Esophagus (tissue), 2 donors: ENCODE measurements at regions not wholly inside any gene's neighbourhood (a gene's known extent, or its start where the extent isn't known, plus 50 kb on each side); places are given as distances from the start of the nearest gene placed in this dataset.

Experiments used
- H3K27ac ChIP-seq, 2 donors: one replicate each; pipeline ENCODE4 v1.5.1; 2013; ENCODE audit warnings: low read depth in 2 of 2, mild to moderate bottlenecking in 2 of 2, inconsistent platforms in 1 of 2, low read length in 1 of 2, moderate library complexity in 1 of 2
- H3K27me3 ChIP-seq, 2 donors: one replicate each; pipeline ENCODE4 v1.6.1; 2013; ENCODE audit warnings: low read length in 2 of 2, control low read depth in 1 of 2, mild to moderate bottlenecking in 1 of 2; ENCODE audit not compliant: insufficient read depth in 2 of 2, control insufficient read depth in 1 of 2
- H3K36me3 ChIP-seq, 2 donors: one replicate each; pipeline ENCODE4 v1.6.1; 2013; ENCODE audit warnings: low read length in 1 of 2; ENCODE audit not compliant: control insufficient read depth in 2 of 2, insufficient read depth in 2 of 2
- H3K4me1 ChIP-seq, 2 donors: one replicate each; pipeline ENCODE4 v1.6.1; 2013; ENCODE audit warnings: low read length in 1 of 2; ENCODE audit not compliant: control insufficient read depth in 2 of 2, insufficient read depth in 2 of 2
- H3K4me3 ChIP-seq, 2 donors: one replicate each; pipeline ENCODE4 v1.5.1; 2013; ENCODE audit warnings: low read length in 2 of 2, mild to moderate bottlenecking in 2 of 2, low read depth in 1 of 2, moderate library complexity in 1 of 2
- H3K9me3 ChIP-seq, 2 donors: one replicate each; pipeline ENCODE4 v1.6.1; 2013; ENCODE audit warnings: mild to moderate bottlenecking in 2 of 2, low read depth in 1 of 2, low read length in 1 of 2, moderate library complexity in 1 of 2; ENCODE audit not compliant: control insufficient read depth in 2 of 2, insufficient read depth in 1 of 2
- WGBS, 2 donors: extraction: QIAGEN DNeasy Blood & Tissue Kit; methylation state at CpG; one replicate each; pipeline ENCODE4 v1.1.7; 2013; 5-methylcytosine and 5-hydroxymethylcytosine counted together
- donor health status: healthy with polysubstance abuse.
- donor health status: Bipolar disorder and iron deficiency.

DNA sequence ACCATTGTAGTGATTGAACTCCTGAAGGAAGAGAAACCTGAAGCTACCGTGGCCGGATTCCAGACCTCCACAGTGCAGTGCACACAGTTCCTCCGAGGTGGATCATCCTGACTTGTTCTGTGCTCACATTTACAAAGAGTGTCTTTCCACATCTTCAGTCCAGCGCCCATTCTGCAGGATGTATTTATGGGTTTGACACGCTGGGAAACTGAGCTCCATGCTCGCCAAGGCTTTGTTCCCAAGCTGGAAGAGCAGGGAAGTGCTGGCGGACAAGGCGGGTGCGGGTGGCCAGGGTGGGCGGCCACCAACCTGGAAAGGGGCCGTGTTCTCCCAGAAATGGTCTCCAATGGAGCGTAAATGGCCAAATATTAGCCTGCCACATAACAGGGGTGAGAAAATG lies 227.9 kb downstream of the IRF8 start:
- H3K27me3 ChIP-seq = no peaks in the 10 kb centered on the region
- H3K36me3 ChIP-seq = no peaks in the 10 kb centered on the region
- no peak overlapping the region for H3K27ac ChIP-seq
- H3K4me1 ChIP-seq = no peaks in the 10 kb centered on the region
- WGBS, 2 donors = 85 to 87% methylated on average over 12 of the region's 12 CpGs
- H3K4me3 ChIP-seq = no peak overlapping the region
- H3K9me3 ChIP-seq = no peaks in the 10 kb centered on the region

DNA sequence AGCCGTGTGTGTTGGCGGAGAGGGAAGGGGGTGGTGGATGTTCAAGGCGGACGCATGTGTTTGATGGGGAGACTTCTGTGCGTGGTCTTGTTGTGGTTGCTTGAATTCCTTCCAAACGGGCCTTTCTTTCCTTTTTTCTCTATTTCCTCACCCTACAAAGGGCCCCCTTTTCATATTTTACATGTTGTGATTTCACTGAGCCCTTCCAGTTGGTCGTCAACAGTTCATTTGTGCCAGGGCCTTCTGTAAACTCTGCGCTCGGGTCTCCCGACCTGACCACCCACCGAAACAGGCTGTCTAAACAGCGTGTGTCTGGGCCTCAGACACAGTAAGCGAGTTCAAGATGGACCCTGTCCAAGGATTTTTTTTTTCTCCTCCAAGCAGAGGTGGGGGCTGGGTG lies 228.4 kb downstream of the IRF8 start:
- 78 to 80% methylated on average over 11 to 13 of the region's 13 CpGs for WGBS, 2 donors
- H3K36me3 ChIP-seq = no peaks in the 10 kb centered on the region
- no peaks in the 10 kb centered on the region for H3K27me3 ChIP-seq
- no peak overlapping the region for H3K27ac ChIP-seq
- no peaks in the 10 kb centered on the region for H3K9me3 ChIP-seq
- H3K4me3 ChIP-seq = no peak overlapping the region
- no peaks in the 10 kb centered on the region for H3K4me1 ChIP-seq

DNA sequence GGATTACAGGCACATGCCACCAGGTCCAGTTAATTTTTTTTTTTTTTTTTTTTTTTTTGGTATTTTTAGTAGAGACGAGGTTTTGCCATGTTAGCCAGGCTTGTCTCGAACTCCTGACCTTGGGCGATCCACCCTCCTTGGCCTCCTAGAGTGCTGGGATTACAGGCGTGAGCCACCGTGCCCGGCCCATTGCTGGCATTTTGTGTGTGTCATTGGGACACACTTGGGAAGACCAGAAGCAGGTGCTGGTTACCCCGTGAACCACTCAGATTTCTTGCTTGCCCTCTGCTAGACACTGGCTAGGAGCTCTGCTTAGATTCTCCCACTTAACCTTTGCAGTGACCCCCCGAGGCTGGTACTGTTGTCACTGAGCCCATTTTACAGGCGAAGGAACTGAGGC lies 229.3 kb downstream of the IRF8 start:
- Histone ChIP-seq H3K4me3 (no peak overlapping the region), H3K27me3 (no peaks in the 10 kb centered on the region), H3K9me3 (no peaks in the 10 kb centered on the region), H3K4me1 (no peaks in the 10 kb centered on the region), H3K27ac (no peak overlapping the region), H3K36me3 (no peaks in the 10 kb centered on the region)
- whole genome bisulfite sequencing, 2 donors = 88 to 92% methylated on average over 9 of the region's 9 CpGs

DNA sequence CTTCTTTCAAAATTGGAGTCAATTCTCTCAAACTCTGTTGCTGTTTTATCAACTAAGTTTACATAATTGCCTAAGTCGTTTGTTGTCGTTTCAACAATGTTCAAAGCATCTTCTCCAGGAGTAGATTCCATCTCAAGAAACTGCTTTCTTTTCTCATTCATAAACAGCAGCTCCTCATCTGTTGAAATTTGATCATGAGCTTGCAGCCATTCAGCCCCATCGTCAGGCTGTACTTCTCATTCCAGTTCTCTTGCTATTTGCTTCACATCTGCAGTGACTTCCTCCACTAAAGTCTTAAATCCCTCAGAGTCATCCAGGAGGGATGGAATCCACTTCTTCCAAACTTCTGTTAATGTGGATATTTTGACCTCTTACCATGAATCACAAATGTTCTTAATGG lies 230.6 kb downstream of the IRF8 start:
- peaks cover 0 to 3% of the 10 kb centered on the region in 2 donors for H3K9me3 ChIP-seq
- H3K27me3 ChIP-seq = no peaks in the 10 kb centered on the region
- no peaks in the 10 kb centered on the region for H3K36me3 ChIP-seq
- WGBS, 2 donors = 40 to 48% methylated on average over 3 of the region's 3 CpGs
- H3K4me1 ChIP-seq = peaks cover 0 to 1% of the 10 kb centered on the region in 2 donors
- H3K27ac ChIP-seq = no peak overlapping the region
- H3K4me3 ChIP-seq = no peak overlapping the region

DNA sequence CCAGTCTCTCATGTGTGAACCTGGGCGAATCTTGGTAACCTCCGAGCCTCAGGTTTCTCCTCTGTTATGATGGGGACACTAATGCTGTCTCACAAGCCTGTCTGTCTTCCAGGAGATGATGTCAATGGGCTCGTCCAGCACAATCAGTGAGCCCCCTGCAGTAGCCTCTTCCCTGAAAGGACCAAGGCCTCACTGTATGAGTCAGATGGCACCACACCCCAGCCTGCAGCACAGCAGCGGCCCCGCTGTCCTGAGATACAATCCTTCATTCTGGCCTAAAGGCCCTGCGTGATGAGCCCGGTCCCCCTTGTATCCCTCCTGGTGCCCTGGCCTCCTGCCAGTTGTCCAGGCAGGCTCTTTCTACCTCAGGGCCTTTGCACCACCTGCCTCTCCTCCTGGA lies 234.4 kb downstream of the IRF8 start:
- H3K27ac ChIP-seq = no peak overlapping the region
- H3K9me3 ChIP-seq = peaks cover 0 to 6% of the 10 kb centered on the region in 2 donors
- H3K36me3 ChIP-seq = no peaks in the 10 kb centered on the region
- H3K4me1 ChIP-seq = peaks cover 0 to 2% of the 10 kb centered on the region in 2 donors
- no peaks in the 10 kb centered on the region for H3K27me3 ChIP-seq
- 84 to 88% methylated on average over 7 of the region's 7 CpGs for whole genome bisulfite sequencing, 2 donors
- no peak overlapping the region for H3K4me3 ChIP-seq

DNA sequence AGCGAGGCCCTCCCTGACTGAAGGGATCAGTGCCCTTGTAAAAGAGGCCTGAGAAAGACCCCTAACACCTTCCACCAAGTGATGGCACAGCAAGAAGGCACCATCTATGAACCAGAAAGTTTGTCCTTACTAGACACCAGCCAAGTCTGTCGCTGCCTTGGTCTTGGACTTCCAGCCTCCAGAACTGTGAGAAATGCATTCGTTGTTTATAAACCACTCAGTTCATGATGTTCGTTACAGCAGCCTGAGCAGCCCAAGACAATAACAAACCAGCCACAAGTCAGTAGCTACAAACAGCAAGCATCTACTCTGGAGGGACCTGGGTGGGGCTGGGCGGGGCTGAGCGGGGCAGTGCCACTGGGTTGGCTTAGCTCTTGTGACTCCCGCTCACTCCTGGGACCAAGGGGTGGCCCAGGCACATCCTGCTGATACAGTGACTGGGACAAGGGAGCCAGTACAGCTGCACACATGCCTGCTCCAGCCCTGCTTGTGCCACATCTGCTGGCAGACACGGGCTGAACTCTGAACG lies 234.9 kb downstream of the IRF8 start:
- WGBS, 2 donors = 80 to 82% methylated on average over 9 of the region's 9 CpGs
- Histone ChIP-seq H3K27me3 (no peaks in the 10 kb centered on the region), H3K36me3 (no peaks in the 10 kb centered on the region), H3K4me1 (peaks cover 0 to 2% of the 10 kb centered on the region in 2 donors), H3K27ac (no peak overlapping the region), H3K4me3 (no peak overlapping the region), H3K9me3 (peaks cover 0 to 6% of the 10 kb centered on the region in 2 donors)

DNA sequence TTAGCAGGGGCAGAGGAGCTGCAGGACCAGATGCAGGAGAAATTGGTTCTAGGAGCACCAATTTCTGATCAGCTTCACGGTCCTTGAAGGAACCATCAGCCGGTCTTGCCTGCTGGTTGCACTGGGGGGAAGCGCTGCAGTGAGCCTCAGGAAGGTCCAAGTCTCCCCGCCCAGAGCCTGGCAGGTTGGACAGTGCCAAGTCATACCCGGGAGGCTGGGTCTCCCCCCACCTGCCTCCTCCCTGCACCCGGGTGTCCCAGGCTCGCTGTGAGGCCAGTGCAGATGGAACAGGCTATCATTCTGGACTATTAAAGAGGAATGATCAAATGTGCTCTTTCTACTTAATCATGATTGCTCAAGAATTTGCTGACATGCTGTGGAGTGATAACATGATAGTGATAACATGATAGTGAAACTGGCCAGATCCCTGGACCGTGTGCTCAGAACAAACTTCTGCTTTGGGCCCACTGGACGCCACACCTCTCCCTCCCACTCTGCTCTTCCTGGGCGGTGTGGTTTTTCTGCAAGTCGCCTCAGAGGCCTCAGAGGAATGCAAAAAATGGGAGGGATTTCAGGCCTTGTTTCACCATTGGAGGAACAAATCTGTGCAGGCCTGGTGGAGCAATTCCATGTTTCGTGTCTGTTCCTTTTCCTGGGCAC lies 236.0 kb downstream of the IRF8 start:
- 67 to 73% methylated on average over 12 of the region's 12 CpGs for WGBS, 2 donors

DNA sequence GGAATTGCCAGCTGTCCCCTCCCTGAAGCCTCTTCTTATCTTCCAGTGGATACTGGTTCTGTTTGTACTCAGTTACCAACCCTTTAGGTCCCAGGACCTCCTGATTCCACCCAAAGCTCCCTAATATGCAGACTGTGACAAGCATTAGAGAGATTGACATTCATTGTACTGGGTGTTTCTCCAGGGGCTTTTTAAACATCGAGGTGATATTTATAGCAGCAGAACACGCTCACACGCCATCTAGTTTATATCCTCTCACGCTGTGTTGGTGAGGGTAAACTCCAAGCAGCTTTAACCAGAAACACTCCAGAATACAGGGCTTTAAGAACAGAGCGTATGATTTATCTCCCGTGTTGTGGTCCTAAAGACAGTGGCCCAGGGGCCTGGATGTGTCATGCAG lies 238.4 kb downstream of the IRF8 start:
- peaks cover 0 to 2% of the 10 kb centered on the region in 2 donors for H3K4me1 ChIP-seq
- no peaks in the 10 kb centered on the region for H3K27me3 ChIP-seq
- WGBS, 2 donors = 63 to 74% methylated on average over 6 of the region's 6 CpGs
- no peak overlapping the region for H3K27ac ChIP-seq
- peaks cover 0 to 6% of the 10 kb centered on the region in 2 donors for H3K9me3 ChIP-seq
- H3K4me3 ChIP-seq = no peak overlapping the region
- H3K36me3 ChIP-seq = no peaks in the 10 kb centered on the region

More for the DNA sequence above, 236.0 kb downstream of the IRF8 start:
- Histone ChIP-seq H3K27me3 (no peaks in the 10 kb centered on the region), H3K4me1 (peaks cover 0 to 2% of the 10 kb centered on the region in 2 donors), H3K9me3 (peaks cover 0 to 6% of the 10 kb centered on the region in 2 donors), H3K27ac (no peak overlapping the region), H3K36me3 (no peaks in the 10 kb centered on the region), H3K4me3 (no peak overlapping the region)

DNA sequence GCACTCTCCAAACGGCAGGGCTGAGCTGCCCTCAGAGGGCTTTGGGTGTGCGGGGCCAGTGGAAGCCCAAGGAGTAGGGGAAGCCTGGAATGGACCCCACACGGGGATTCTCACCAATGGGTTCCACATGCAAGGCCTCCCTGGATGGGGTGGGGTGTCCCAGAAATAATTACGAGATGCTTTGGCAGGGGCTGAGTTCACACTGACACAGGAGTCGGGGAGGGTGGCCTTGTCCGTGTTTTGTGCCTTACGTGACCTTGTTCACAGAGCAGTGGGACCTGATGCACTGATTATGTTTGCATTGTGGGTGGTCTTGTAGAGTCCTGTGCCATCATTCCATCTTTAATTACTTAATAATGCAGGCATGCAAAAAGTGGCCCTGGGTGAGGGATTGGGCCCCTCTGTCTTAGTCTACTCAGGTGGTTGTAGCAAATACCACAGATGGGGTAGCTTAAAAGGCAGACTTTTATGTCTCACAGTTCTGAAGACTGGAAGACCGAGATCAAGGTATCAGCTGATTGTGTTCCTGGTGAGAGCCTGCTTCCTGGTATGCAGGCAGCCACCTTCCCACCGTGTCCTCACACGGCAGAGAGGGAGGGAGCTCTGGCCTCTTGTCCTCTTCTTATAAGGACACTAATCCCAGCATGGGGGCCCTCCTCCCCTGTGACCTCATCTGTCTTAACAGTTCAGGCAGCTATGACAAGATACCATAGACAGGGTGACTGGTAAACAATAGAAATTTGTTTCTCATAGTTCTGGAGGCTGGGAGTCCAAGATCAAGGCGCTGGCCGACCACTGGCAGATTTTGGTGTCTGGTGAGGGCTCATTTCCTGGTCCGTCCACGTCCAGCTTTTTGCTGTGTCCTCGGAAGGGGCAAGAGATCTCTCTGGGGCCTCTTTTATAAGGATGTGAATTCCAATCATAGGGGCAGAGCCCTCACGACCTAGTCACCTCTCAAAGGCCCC lies 239.4 kb downstream of the IRF8 start:
- no peak overlapping the region for H3K4me3 ChIP-seq
- H3K9me3 ChIP-seq = peaks cover 0 to 6% of the 10 kb centered on the region in 2 donors
- no peaks in the 10 kb centered on the region for H3K27me3 ChIP-seq
- no peak overlapping the region for H3K27ac ChIP-seq
- H3K36me3 ChIP-seq = no peaks in the 10 kb centered on the region
- 72 to 73% methylated on average over 16 of the region's 16 CpGs for WGBS, 2 donors
- peaks cover 0 to 2% of the 10 kb centered on the region in 2 donors for H3K4me1 ChIP-seq
